Motor neuron (in vitro differentiated cells): ENCODE measurements at regions not wholly inside any gene's neighbourhood (a gene's known extent, or its start where the extent isn't known, plus 50 kb on each side); places are given as distances from the start of the nearest gene placed in this dataset.

Experiments used
- ATAC-seq, 8 experiments: fragments of 200-7000 bp; cut with Tn5 transposase; replicated peaks in 6 of 8; 2 replicates each; pipeline ENCODE4 v1.8.0; 2021; ENCODE audit warnings: mild to moderate bottlenecking in 8 of 8, moderate library complexity in 8 of 8
- H3K27ac ChIP-seq, 2 donors: fragments of 250-450 bp; sonication (Bioruptor Pico); 2 replicates each; pipeline ENCODE4 v1.9.0; 2021; ENCODE audit warnings: antibody characterized with exemption in 2 of 2, mild to moderate bottlenecking in 2 of 2, moderate library complexity in 1 of 2
- H3K4me1 ChIP-seq, 2 donors: fragments of 250-450 bp; sonication (Bioruptor Pico); replicated peaks in 1 of 2; 2 replicates each; pipeline ENCODE4 v1.6.1; 2021; ENCODE audit warnings: antibody characterized with exemption in 2 of 2, mild to moderate bottlenecking in 2 of 2, moderate library complexity in 1 of 2
- H3K4me3 ChIP-seq, 5 donors: fragments of 250-450 bp; sonication (Bioruptor Pico); 2 replicates each; pipeline ENCODE4 v1.9.0; 2021; ENCODE audit warnings: antibody characterized with exemption in 5 of 5, mild to moderate bottlenecking in 5 of 5, moderate library complexity in 4 of 5
- WGBS, 10 experiments: fragments of 450-650 bp; shearing (Covaris generic); methylation state at CpG; one replicate each; pipeline ENCODE4 v1.0.0; 2022; 5-methylcytosine and 5-hydroxymethylcytosine counted together
- in situ Hi-C, 9 experiments: fragments of 400-800 bp; cut with MboI; loops; one replicate each; pipeline ENCODE4 v1.15.0; 2021; ENCODE audit warnings: low sequenced_read_pairs in 9 of 9, low pct_unique_long_range_greater_than_20kb in 2 of 9; ENCODE audit not compliant: unreplicated experiment in 9 of 9

DNA sequence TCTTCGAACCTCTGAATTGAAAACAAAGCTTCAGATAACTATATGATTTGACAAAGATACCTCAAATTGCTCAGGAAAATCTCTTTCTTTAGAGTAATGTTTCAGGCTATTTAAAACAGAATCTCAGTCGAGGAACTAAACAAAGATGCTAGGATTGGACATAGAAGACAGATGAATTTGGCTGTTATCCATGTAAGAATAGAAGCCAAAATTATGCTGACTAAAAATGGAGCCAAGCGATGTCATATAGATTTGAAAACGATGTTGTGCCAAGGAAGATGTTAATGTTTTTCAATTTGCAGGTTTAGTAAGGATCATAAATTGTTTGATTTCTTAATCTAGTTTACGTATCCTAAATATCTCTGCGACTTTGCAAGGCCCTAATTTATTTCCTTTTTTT lies 295.9 kb downstream of the FOXG1 start:
- Histone ChIP-seq H3K27ac (no peak overlapping the region), H3K4me1 (no peaks in the 10 kb centered on the region), H3K4me3 (no peak overlapping the region)
- no peak for ATAC-seq
- in situ Hi-C loops: no loop called here
- WGBS, 10 experiments: 0 to 97% (median 81%) methylated on average over 1 to 6 of the region's 6 CpGs

DNA sequence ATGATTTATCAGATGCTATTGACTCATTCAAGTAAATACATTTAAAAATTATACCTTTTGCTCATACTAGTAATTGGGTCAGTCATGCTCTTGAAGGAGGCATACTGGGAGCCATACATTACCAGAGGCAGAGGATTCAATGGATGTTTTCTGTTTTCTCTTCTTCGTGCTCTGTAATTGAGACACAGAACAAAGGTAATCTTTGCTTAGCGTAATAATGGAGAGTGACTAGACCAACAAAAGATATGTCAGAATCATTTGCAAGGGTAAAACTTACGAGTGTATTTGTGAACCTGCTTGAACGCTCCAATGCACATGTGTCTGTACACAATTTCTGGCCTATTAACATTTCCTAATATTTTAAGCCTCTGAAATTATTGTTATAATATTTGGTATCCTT lies 296.4 kb downstream of the FOXG1 start:
- in situ Hi-C loops: no loop called here
- H3K4me3 ChIP-seq: no peak overlapping the region
- no peak overlapping the region for H3K27ac ChIP-seq
- no peak for ATAC-seq
- no peaks in the 10 kb centered on the region for H3K4me1 ChIP-seq
- WGBS, 10 experiments: 12 to 81% (median 67%) methylated on average over 2 to 4 of the region's 4 CpGs

DNA sequence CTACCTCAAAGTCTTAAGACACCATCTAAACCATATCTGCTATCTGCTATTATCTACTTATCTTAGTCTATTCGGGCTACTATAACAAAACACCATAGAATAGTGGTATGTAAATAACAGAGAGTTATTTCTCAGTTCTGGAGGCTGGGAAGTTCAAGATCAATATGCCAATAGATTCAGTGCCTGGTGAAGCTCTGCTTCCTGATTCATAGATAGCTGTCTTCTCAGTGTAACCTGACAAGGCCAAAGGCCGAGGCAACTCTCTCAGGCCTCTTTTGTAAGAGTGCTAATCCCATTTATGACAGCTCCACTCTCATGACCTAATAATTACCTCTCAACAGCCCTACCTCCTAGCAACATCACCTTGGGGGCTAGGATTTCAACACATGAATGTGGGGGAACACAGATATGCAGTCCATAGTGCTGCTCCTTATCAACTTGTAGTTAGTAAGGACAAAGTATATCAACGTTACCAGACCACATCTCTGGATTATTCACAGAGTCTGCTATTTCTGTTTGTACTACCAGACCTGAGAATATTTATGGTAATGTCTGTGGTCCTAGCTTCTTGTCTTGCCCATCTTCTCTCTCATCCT lies 297.8 kb downstream of the FOXG1 start:
- WGBS, 10 experiments: 0 to 100% (median 73%) methylated on average over 1 to 3 of the region's 3 CpGs; no CpG with 5 or more reads in 1 of the 10 experiments
- ATAC-seq: no peak
- H3K4me3 ChIP-seq: no peak overlapping the region
- no peak overlapping the region for H3K27ac ChIP-seq
- H3K4me1 ChIP-seq: no peaks in the 10 kb centered on the region
- in situ Hi-C loops: no loop called here

DNA sequence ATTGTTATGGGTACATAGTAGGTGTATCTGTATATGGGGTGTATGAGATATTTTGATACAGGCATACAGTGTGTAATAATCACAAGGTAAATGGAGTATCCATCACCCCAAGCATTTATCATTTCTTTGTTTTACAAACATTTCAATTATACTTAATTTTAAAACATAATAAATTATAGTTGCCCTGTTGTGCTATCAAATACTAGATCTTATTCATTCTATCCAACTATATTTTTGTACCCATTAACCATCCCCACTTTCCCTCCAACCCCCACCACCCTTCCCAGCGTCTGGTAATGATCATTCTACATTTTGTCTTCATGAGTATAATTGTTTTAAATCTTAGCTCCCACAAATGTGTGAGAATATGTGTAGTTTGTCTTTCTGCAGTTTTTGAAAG lies 302.6 kb downstream of the FOXG1 start:
- in situ Hi-C loops: no loop called here
- ATAC-seq: no peak
- no peak overlapping the region for H3K4me3 ChIP-seq
- no CpG with 5 or more reads among the region's 1 CpG for WGBS, 10 experiments
- no peak overlapping the region for H3K27ac ChIP-seq
- H3K4me1 ChIP-seq: no peaks in the 10 kb centered on the region

DNA sequence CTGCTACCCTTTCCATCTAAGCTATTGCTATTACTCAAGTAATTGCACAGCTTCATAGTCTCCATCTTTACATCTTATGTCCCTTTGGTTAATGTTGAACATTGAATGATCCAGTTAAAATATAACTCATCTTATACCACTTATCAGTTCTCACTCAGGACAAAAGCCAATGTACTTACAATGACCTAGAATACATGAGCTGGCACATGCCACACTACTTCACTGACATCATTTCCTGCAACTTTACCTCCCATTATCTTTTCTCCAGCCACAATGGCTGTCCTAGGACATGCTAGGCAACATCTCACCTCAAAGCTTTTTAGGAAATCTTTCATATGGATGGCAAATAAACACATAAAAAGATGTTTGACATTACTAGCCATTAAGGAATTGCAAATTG lies 309.2 kb downstream of the FOXG1 start:
- in situ Hi-C loops: no loop called here
- Histone ChIP-seq H3K4me3 (no peak overlapping the region), H3K4me1 (no peaks in the 10 kb centered on the region), H3K27ac (no peak overlapping the region)
- ATAC-seq: no peak

DNA sequence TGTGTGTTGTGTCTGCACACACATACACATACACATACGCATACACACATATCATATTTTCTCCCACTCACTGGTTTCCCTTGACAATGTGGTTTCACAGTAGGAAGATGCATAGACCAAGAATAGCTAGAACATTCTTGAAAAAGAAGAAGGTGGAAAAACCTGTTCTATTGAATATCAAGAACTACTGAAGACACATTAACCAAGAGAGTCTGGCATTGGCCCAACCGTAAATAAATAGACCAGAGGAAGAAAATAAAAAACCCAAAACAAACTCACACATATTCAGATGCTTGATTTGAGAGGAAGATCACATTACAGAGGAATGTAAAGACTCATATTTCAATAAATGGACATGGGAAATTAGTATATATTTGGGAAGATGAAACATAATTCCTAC lies 311.3 kb downstream of the FOXG1 start:
- H3K4me1 ChIP-seq: no peaks in the 10 kb centered on the region
- 7 to 100% (median 100%) methylated on average over 1 to 2 of the region's 2 CpGs; no CpG with 5 or more reads in 1 of the 10 experiments for WGBS, 10 experiments
- in situ Hi-C loops: no loop called here
- H3K4me3 ChIP-seq: no peak overlapping the region
- ATAC-seq: no peak
- H3K27ac ChIP-seq: no peak overlapping the region

DNA sequence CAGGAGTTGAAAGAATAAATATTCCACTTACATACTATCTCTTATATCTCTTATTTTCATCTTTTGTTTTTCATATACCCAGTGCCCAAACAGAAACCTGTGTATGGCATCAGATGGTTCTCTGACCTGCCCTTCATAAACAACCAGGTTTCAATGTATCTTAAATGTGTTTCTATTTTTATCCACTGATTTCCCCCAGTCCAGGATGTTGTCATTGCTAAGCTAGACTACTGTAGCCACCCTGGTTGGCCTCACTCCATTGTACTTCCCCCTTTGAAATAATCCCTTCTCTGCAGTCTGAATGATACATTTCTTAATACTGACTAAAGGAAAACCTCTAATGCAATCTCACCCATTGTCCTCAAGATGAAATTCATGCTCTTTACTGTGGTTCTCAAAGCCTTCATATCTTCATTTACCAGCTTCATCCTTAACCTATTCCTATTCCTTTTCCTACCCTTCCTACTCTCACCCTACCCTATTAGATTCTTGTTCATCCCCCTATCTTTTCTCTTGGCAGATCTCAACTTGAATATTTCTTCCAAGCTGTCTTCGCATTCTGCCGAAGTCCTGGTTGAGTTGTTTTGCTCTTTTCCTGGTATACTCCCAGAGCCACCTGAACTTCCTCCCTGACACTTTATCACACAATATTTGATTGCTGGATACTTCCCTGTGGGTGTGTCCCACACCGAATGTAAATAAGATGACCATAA lies 312.4 kb downstream of the FOXG1 start:
- Histone ChIP-seq H3K4me1 (no peaks in the 10 kb centered on the region), H3K4me3 (no peak overlapping the region), H3K27ac (no peak overlapping the region)
- WGBS, 10 experiments: 0 to 100% (median 87%) methylated on average over 2 to 3 of the region's 3 CpGs; no CpG with 5 or more reads in 1 of the 10 experiments
- no peak for ATAC-seq
- in situ Hi-C loops: no loop called here

DNA sequence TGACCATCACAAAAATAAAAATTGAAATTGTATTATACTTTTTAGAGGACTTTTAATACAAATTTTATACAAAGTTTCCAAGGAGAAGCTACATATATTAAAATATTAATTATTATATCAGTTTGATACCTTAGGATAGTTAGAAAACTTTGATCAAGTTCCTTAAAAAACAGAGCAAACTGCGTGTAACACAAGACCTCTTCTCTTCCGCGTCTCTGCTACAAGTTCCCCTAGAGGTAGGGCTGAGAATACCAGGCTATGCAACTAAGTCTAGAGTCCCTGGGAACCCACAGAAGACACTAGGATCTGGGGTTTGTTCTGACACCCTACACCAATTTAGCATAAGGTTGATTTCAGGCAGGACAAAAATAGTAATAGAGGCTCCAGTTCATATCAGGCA lies 319.0 kb downstream of the FOXG1 start:
- H3K4me3 ChIP-seq: no peak overlapping the region
- H3K27ac ChIP-seq: no peak overlapping the region
- in situ Hi-C loops: no loop called here
- WGBS, 10 experiments: 0 to 64% (median 35%) methylated on average over 1 to 3 of the region's 3 CpGs; no CpG with 5 or more reads in 2 of the 10 experiments
- peak in 3 of 8 experiments; percentile 31 to 78 (median 47) for ATAC-seq
- H3K4me1 ChIP-seq: no peaks in the 10 kb centered on the region

DNA sequence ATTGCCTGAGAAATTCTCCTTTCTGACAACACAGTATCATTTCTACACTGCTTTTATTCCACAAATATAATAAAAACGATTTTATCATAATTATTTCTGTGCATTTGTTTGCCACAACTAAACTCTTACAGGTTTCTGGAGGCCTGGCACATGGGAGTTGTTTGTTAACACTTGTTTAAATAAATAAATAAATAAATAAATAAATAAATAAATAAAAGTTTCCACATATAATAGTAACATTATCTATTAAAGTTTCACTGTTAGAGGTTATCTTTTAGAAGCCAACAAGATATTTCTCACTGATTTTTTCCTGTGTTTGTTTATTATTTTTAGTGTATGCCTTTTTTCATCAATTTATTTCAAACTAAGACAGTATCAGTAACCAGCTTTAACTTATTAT lies 323.3 kb downstream of the FOXG1 start:
- no peak overlapping the region for H3K4me3 ChIP-seq
- WGBS, 10 experiments: 0 to 40% (median 0%) methylated on average over 1 of the region's 1 CpG; no CpG with 5 or more reads in 2 of the 10 experiments
- in situ Hi-C loops: no loop called here
- no peak overlapping the region for H3K27ac ChIP-seq
- ATAC-seq: no peak
- H3K4me1 ChIP-seq: peaks cover 0 to 5% of the 10 kb centered on the region in 2 donors

DNA sequence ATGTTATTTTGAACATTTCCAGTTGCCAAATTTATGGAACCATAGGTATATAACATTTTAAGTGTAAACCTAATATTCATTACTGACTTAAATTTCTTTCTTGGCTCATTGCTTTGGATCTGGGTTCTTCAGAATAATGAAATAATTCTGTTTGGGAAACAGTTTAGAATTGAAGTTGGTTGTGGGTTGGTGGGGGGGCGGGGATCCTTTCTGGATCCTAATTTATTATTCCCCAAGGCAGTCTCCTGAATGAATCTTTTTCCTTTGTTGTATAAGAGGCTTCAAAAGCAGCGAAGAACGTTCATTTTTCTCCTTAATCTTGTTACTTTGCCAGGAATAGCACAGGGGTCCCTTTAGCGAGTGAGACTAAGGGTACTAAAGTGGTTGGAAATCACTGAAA lies 325.5 kb downstream of the FOXG1 start:
- no peak for ATAC-seq
- in situ Hi-C loops: no loop called here
- no peak overlapping the region for H3K4me3 ChIP-seq

DNA sequence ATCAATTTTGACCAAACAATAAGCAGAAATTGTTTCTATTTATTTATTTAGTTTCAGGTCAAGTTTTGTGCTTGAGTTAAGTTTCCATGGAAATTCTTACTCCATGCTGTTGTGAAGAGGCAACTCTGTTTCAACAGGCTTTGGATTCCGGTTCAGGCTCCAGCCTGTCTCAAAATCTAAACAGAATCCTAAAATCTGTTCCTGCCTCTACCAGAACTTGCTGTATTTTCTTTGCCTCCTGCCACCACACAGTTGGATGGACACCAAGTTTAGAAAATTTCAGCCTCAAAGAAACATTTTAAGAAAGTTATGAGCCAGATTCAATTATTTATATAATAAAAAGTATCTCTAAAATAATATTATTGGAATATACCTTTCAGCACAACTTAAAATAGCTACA lies 330.9 kb downstream of the FOXG1 start:
- ATAC-seq: no peak
- Histone ChIP-seq H3K27ac (no peak overlapping the region), H3K4me1 (peaks cover 0 to under 1% of the 10 kb centered on the region in 2 donors), H3K4me3 (no peak overlapping the region)
- in situ Hi-C loops: no loop called here
- WGBS, 10 experiments: 0 to 100% (median 80%) methylated on average over 1 of the region's 1 CpG; no CpG with 5 or more reads in 4 of the 10 experiments

More for the DNA sequence above, 325.5 kb downstream of the FOXG1 start:
- WGBS, 10 experiments: 0 to 64% (median 47%) methylated on average over 1 to 4 of the region's 4 CpGs; no CpG with 5 or more reads in 2 of the 10 experiments
- no peak overlapping the region for H3K27ac ChIP-seq
- peaks cover 0 to 5% of the 10 kb centered on the region in 2 donors for H3K4me1 ChIP-seq

DNA sequence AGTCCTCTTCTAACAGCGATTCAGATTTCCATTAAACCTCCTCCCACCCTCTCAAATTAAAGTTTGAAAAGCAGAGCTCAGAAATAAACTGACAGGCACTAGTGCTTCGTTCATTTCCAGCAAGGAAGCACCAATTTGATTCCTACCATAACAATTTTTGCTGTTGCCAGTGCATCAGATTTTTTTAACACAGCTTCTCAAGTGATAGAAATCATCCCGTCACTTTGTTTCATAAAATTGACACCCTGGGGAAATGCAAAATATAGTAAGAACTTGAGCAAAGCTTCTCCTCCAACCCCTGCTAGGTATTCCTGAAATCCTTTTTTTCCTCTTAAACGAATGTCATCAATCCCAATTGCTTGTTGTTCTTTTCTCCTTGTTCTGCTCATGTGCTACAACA lies 332.1 kb downstream of the FOXG1 start:
- in situ Hi-C loops: no loop called here
- 20 to 78% (median 65%) methylated on average over 1 to 4 of the region's 4 CpGs for WGBS, 10 experiments
- H3K4me1 ChIP-seq: peaks cover 3 to 8% of the 10 kb centered on the region in 2 donors
- no peak overlapping the region for H3K27ac ChIP-seq
- no peak for ATAC-seq
- no peak overlapping the region for H3K4me3 ChIP-seq

DNA sequence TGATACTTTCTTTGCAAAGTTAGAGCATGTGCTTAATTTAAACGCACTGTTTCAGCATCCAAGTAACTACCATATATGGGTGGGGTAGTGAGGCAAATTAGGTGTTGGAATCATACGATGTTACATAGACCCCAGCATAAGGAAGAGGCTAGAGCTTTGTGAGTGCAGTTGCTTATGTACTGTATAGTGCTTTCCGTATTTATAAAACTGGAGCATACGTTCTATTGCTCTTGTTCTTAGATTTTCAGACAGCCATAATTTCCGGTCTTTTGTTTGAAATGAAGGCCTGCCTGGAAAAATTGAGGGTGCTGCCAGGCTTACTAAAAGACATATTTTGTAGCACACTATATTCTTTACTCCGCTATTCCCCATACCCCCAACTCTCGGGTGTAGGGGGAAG lies 335.7 kb downstream of the FOXG1 start:
- in situ Hi-C loops: no loop called here
- no peak overlapping the region for H3K27ac ChIP-seq
- peaks cover 6 to 9% of the 10 kb centered on the region in 2 donors for H3K4me1 ChIP-seq
- 53 to 100% (median 85%) methylated on average over 1 to 7 of the region's 7 CpGs for WGBS, 10 experiments
- no peak overlapping the region for H3K4me3 ChIP-seq
- ATAC-seq: no peak

DNA sequence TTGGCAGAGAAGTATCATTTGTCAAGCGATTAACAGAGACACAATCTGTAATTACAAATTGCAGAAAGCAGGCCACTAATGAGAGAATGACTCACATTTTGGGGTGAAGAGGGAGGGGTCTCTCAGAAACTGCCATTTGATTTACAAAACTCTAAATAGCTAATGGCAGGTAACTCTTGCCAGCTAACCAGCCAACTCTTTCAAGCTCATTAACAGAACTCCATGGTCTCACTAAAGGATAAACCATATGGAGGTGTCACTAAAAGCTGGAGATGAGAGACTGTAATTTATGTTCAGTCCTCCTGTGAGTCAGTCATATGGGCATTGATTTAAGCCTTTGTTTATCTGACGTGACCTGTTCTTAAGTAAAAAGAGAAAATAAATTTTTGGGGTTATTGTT lies 336.4 kb downstream of the FOXG1 start:
- H3K27ac ChIP-seq: no peak overlapping the region
- in situ Hi-C loops: no loop called here
- WGBS, 10 experiments: 20 to 75% (median 61%) methylated on average over 1 to 2 of the region's 2 CpGs; no CpG with 5 or more reads in 2 of the 10 experiments
- peaks cover 6 to 9% of the 10 kb centered on the region in 2 donors for H3K4me1 ChIP-seq
- ATAC-seq: no peak
- H3K4me3 ChIP-seq: no peak overlapping the region
